NCI-H82 treated with DMSO at 0.1 percent for 48 hours (cell line): ENCODE measurements at regions not wholly inside any gene's neighbourhood (a gene's known extent, or its start where the extent isn't known, plus 50 kb on each side); places are given as distances from the start of the nearest gene placed in this dataset.

Experiments used
- DNase-seq: peaks from one replicate; lab custom pipeline; 2025; ENCODE audit not compliant: unreplicated experiment; lab: John Stamatoyannopoulos, UW

GRCh38 chr13:40185414-40185813, 481.0 kb downstream of the FOXO1 start:
- DNase-seq: no peak

- peak; percentile 13 for DNase-seq
Observed at GRCh38 chr13:40186041-40186440, 480.4 kb downstream of the FOXO1 start.

- no peak for DNase-seq
Observed at GRCh38 chr13:40186626-40187323, 479.7 kb downstream of the FOXO1 start.

GRCh38 chr13:40187324-40187795, 479.1 kb downstream of the FOXO1 start:
- no peak for DNase-seq

- DNase-seq: no peak
Observed at GRCh38 chr13:40187841-40188591, 478.4 kb downstream of the FOXO1 start.

GRCh38 chr13:40189426-40189825, 477.0 kb downstream of the FOXO1 start:
- DNase-seq: no peak

- no peak for DNase-seq
Observed at GRCh38 chr13:40189898-40190630, 476.4 kb downstream of the FOXO1 start.

- peak; percentile 89 for DNase-seq
Observed at GRCh38 chr13:40190641-40191100, 475.8 kb downstream of the FOXO1 start.

GRCh38 chr13:40191186-40191980, 475.1 kb downstream of the FOXO1 start:
- DNase-seq: no peak

- DNase-seq: no peak
Observed at GRCh38 chr13:40192452-40192851, 474.0 kb downstream of the FOXO1 start.

GRCh38 chr13:40192858-40193257, 473.6 kb downstream of the FOXO1 start:
- no peak for DNase-seq

GRCh38 chr13:40193286-40194223, 472.9 kb downstream of the FOXO1 start:
- DNase-seq: no peak

GRCh38 chr13:40194224-40194806, 472.1 kb downstream of the FOXO1 start:
- no peak for DNase-seq

GRCh38 chr13:40197049-40197448, 469.4 kb downstream of the FOXO1 start:
- DNase-seq: no peak

- DNase-seq: peak; percentile 21
Observed at GRCh38 chr13:40197936-40198595, 468.4 kb downstream of the FOXO1 start.

GRCh38 chr13:40200273-40200978, 466.0 kb downstream of the FOXO1 start:
- DNase-seq: no peak

GRCh38 chr13:40204246-40204645, 462.2 kb downstream of the FOXO1 start:
- DNase-seq: no peak

GRCh38 chr13:40205771-40206240, 460.6 kb downstream of the FOXO1 start:
- no peak for DNase-seq
